IMR-90 (cell line): ENCODE measurements at regions not wholly inside any gene's neighbourhood (a gene's known extent, or its start where the extent isn't known, plus 50 kb on each side); places are given as distances from the start of the nearest gene placed in this dataset.

ENCODE experiments used
- ATAC-seq: fragments of 200-7000 bp; cut with Tn5 transposase; 2 replicates; pipeline ENCODE4 v1.9.1; 2020; ENCODE audit warnings: low read depth, mild to moderate bottlenecking, moderate library complexity
- BruUV-seq: library from RNA; stranded (reverse); fragments of 400-500 nt; replicated peaks from 2 replicates; lab custom pipeline; 2021; lab: Mats Ljungman, UMichigan
- CTCF ChIA-PET: fragments of 300-600 bp; formaldehyde crosslinking; extraction: SDS; loops from one replicate; lab custom pipeline; 2021; ENCODE audit warnings: antibody characterized with exemption; lab: Yijun Ruan, JAX
- POLR2A ChIA-PET: fragments of 300-600 bp; sonication (Branson Sonifier 250); formaldehyde crosslinking; loops from one replicate; lab custom pipeline; 2022; ENCODE audit warnings: antibody characterized with exemption; ENCODE audit not compliant: unreplicated experiment; lab: Charles Lee
- DNase-seq: peaks from one replicate; pipeline ENCODE4 v3.0.0; 2013
- H2AFZ ChIP-seq: replicated peaks from 2 replicates; pipeline ENCODE3; 2013; ENCODE audit warnings: low read length, mild to moderate bottlenecking; ENCODE audit not compliant: poor library complexity
- H2AK5ac ChIP-seq: 2 replicates; pipeline ENCODE4 v1.6.1; 2013; ENCODE audit warnings: low read depth, low read length, inconsistent platforms
- H2AK9ac ChIP-seq: replicated peaks from 2 replicates; pipeline ENCODE3; 2013; ENCODE audit warnings: mild to moderate bottlenecking, low read depth, low read length, moderate library complexity; ENCODE audit not compliant: poor library complexity
- H2BK120ac ChIP-seq: 2 replicates; pipeline ENCODE4 v1.6.1; 2013; ENCODE audit warnings: low read depth, low read length, inconsistent platforms
- H2BK15ac ChIP-seq: 3 replicates; pipeline ENCODE4 v1.6.1; 2013; ENCODE audit warnings: low read depth, low read length, inconsistent platforms
- H2BK20ac ChIP-seq: 2 replicates; pipeline ENCODE4 v1.6.1; 2013; ENCODE audit warnings: low read depth, mild to moderate bottlenecking, inconsistent platforms, low read length, moderate library complexity
- H2BK5ac ChIP-seq: 2 replicates; pipeline ENCODE4 v1.6.1; 2013; ENCODE audit warnings: mild to moderate bottlenecking, low read depth, low read length, inconsistent platforms; ENCODE audit not compliant: poor library complexity, severe bottlenecking
- H3K14ac ChIP-seq: replicated peaks from 2 replicates; pipeline ENCODE4 v1.6.1; 2013; ENCODE audit warnings: low read depth, low read length, inconsistent platforms
- H3K18ac ChIP-seq: 2 replicates; pipeline ENCODE4 v1.6.1; 2013; ENCODE audit warnings: low read depth, low read length, control low read depth
- H3K23ac ChIP-seq: 2 replicates; pipeline ENCODE4 v1.6.1; 2013; ENCODE audit warnings: low read depth, low read length, inconsistent platforms
- H3K27ac ChIP-seq: 2 replicates; pipeline ENCODE4 v1.5.1; 2013; ENCODE audit warnings: mild to moderate bottlenecking, control low read depth, low read length; ENCODE audit not compliant: insufficient read depth
- H3K27me3 ChIP-seq: 2 replicates; pipeline ENCODE4 v1.6.1; 2013; ENCODE audit warnings: low read length; ENCODE audit not compliant: control insufficient read depth, insufficient read depth
- H3K36me3 ChIP-seq: 2 replicates; pipeline ENCODE4 v1.6.1; 2013; ENCODE audit warnings: low read length, mixed read lengths; ENCODE audit not compliant: control insufficient read depth, insufficient read depth
- H3K4ac ChIP-seq: 2 replicates; pipeline ENCODE4 v1.6.1; 2013; ENCODE audit warnings: low read depth, low read length, inconsistent platforms
- H3K4me1 ChIP-seq: 2 replicates; pipeline ENCODE4 v1.6.1; 2013; ENCODE audit warnings: low read length, mixed read lengths; ENCODE audit not compliant: control insufficient read depth, insufficient read depth
- H3K4me2 ChIP-seq: 2 replicates; pipeline ENCODE4 v1.6.1; 2013; ENCODE audit warnings: low read depth, mild to moderate bottlenecking, control low read depth, low read length, moderate library complexity
- H3K4me3 ChIP-seq: 2 replicates; pipeline ENCODE4 v1.5.1; 2013; ENCODE audit warnings: low read depth, mild to moderate bottlenecking, control low read depth, low read length, moderate library complexity; ENCODE audit not compliant: insufficient read depth
- H3K56ac ChIP-seq: 2 replicates; pipeline ENCODE4 v1.6.1; 2013; ENCODE audit warnings: low read length, inconsistent platforms; ENCODE audit not compliant: insufficient read depth; ENCODE audit errors: extremely low read depth
- H3K79me1 ChIP-seq, 2 experiments: 2 replicates each; pipeline ENCODE4 v1.6.1; 2013; ENCODE audit warnings: low read length in 2 of 2, inconsistent platforms in 1 of 2, low read depth in 1 of 2
- H3K9ac ChIP-seq: 2 replicates; pipeline ENCODE4 v1.6.1; 2013; ENCODE audit warnings: low read depth, low read length, control low read depth
- H3K9me1 ChIP-seq: 2 replicates; pipeline ENCODE4 v1.6.1; 2013; ENCODE audit warnings: low read length, inconsistent platforms; ENCODE audit not compliant: insufficient read depth
- H3K9me3 ChIP-seq: 2 replicates; pipeline ENCODE4 v1.6.1; 2013; ENCODE audit warnings: low read length; ENCODE audit not compliant: control insufficient read depth, insufficient read depth
- H4K20me1 ChIP-seq: 2 replicates; pipeline ENCODE4 v1.6.1; 2013; ENCODE audit warnings: low read length, inconsistent platforms; ENCODE audit not compliant: insufficient read depth
- H4K5ac ChIP-seq: 2 replicates; pipeline ENCODE4 v1.6.1; 2013; ENCODE audit warnings: mild to moderate bottlenecking, low read depth, low read length, control low read depth
- H4K8ac ChIP-seq, 2 experiments: 2 replicates each; pipeline ENCODE4 v1.6.1; 2013; ENCODE audit warnings: low read depth in 2 of 2, low read length in 2 of 2, control low read depth in 1 of 2, inconsistent platforms in 1 of 2
- H4K91ac ChIP-seq: 2 replicates; pipeline ENCODE4 v1.6.1; 2013; ENCODE audit warnings: low read depth, low read length, inconsistent platforms; ENCODE audit not compliant: insufficient read depth
- BHLHE40 ChIP-seq: fragments of 150-350 bp; IDR thresholded peaks from 2 replicates; pipeline ENCODE4 v1.6.1; 2016; ENCODE audit warnings: mild to moderate bottlenecking, low read depth, low read length
- CEBPB ChIP-seq: IDR thresholded peaks from 2 replicates; pipeline ENCODE4 v1.6.1; 2012; ENCODE audit warnings: low read depth, low read length, improper control_type of control experiment
- CHD1 ChIP-seq: IDR thresholded peaks from 2 replicates; pipeline ENCODE4 v1.6.1; 2012; ENCODE audit warnings: low read depth, low read length, improper control_type of control experiment
- FOS ChIP-seq: fragments of 150-350 bp; IDR thresholded peaks from 2 replicates; pipeline ENCODE4 v1.6.1; 2016; ENCODE audit warnings: low read depth, low read length
- MAFK ChIP-seq: IDR thresholded peaks from 2 replicates; pipeline ENCODE4 v1.6.1; 2012; ENCODE audit warnings: low read depth, low read length, improper control_type of control experiment
- MAZ ChIP-seq: IDR thresholded peaks from 2 replicates; pipeline ENCODE4 v1.6.1; 2012; ENCODE audit warnings: low read depth, mild to moderate bottlenecking, low read length, improper control_type of control experiment, moderate library complexity, borderline replicate concordance
- MXI1 ChIP-seq: IDR thresholded peaks from 2 replicates; pipeline ENCODE4 v1.6.1; 2012; ENCODE audit warnings: low read depth, mild to moderate bottlenecking, low read length, moderate library complexity, borderline replicate concordance
- NFE2L2 ChIP-seq: fragments of 150-350 bp; IDR thresholded peaks from 2 replicates; pipeline ENCODE4 v1.6.1; 2016; ENCODE audit warnings: low read depth, mild to moderate bottlenecking, low read length
- POLR2A ChIP-seq: IDR thresholded peaks from 2 replicates; pipeline ENCODE4 v1.6.1; 2012; ENCODE audit warnings: mild to moderate bottlenecking, low read depth, low read length
- RAD21 ChIP-seq: IDR thresholded peaks from 2 replicates; pipeline ENCODE4 v1.6.1; 2012; ENCODE audit warnings: low read length, improper control_type of control experiment
- RCOR1 ChIP-seq: IDR thresholded peaks from 2 replicates; pipeline ENCODE4 v1.6.1; 2012; ENCODE audit warnings: mild to moderate bottlenecking, low read length, improper control_type of control experiment; ENCODE audit not compliant: insufficient replicate concordance
- RFX5 ChIP-seq: IDR thresholded peaks from 2 replicates; pipeline ENCODE4 v1.8.0; 2012; ENCODE audit warnings: low read depth, mild to moderate bottlenecking, low read length, moderate library complexity
- SMC3 ChIP-seq: fragments of 150-350 bp; IDR thresholded peaks from 2 replicates; pipeline ENCODE4 v1.6.1; 2016; ENCODE audit warnings: low read depth, mild to moderate bottlenecking, antibody characterized with exemption, low read length, moderate library complexity
- WGBS, 2 experiments: methylation state at CpG; one replicate each; pipeline versions ENCODE4 v1.1.5 to v1.1.7; 2013; ENCODE audit warnings: missing lambda C conversion rate in 2 of 2; ENCODE audit not compliant: insufficient read length in 1 of 2; ENCODE audit errors: extremely low coverage in 2 of 2; 5-methylcytosine and 5-hydroxymethylcytosine counted together
- dilution Hi-C: fragments of 300-500 bp; cut with HindIII; formaldehyde crosslinking; loops from one replicate; pipeline ENCODE4 v1.14.3; 2018; ENCODE audit warnings: low sequenced_read_pairs; ENCODE audit not compliant: unreplicated experiment
- in situ Hi-C: fragments of 300-500 bp; cut with MboI; formaldehyde crosslinking; loops from 3 replicates; pipeline ENCODE4 v1.14.3; 2019; ENCODE audit warnings: low sequenced_read_pairs, inconsistent platforms, mixed read lengths
- intact Hi-C: fragments of 100-400 bp; cut with micrococcal nuclease; formaldehyde crosslinking; loops from 2 replicates; pipeline ENCODE4 v1.10.0; 2022
- TF ChIP-seq, protein P1 (sequence below): fragments of 150-350 bp; IDR thresholded peaks from 2 replicates; pipeline ENCODE4 v1.6.1; 2016; ENCODE audit warnings: low read depth, mild to moderate bottlenecking, low read length, moderate library complexity, borderline replicate concordance
- TF ChIP-seq, protein P2 (sequence below): fragments of 150-350 bp; IDR thresholded peaks from 2 replicates; pipeline ENCODE4 v1.6.1; 2017; ENCODE audit warnings: mild to moderate bottlenecking, antibody characterized with exemption, low read length, low read depth
- TF ChIP-seq, protein P3 (sequence below): conservative IDR thresholded peaks from 2 replicates; pipeline ENCODE4 v1.5.1; 2012; ENCODE audit warnings: mild to moderate bottlenecking, low read depth, low read length, improper control_type of control experiment

DNA sequence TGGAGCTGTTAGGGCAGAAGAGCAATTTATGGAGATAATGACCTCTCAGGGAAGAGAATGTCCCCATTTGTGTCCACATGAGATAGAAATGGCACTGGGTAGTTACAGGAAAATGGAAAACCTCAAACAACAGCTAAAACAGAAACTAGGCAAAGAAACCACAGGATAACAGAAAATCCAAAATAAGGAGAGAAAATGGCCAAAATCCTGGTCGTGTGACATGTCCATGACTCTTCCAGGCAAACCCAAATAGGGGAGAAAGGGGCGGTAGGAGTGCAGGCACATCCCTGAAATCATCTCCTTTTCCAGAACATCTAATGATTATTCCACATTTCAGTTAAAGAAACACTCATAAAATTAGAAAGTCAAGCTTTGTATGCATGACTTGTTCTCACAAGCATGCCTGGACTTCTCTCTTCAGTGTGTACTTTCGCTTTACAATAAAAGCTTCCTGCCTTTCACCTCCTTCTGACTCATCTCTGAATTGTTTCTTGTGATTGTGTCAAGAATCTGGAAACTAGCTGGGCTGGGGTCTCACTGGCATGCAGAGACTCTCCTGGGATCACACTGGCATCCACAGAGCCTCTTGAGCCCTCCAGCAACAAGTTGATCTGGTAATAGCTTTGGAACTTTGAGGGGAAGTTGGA, 171.4 kb upstream of the ZP4 start:
- Histone ChIP-seq H3K23ac (no peak overlapping the region), H3K4me3 (no peak overlapping the region), H3K56ac (no peak overlapping the region), H3K4me1 (peaks cover 5% of the 10 kb centered on the region; the same call in 1 of the 2 replicates), H3K14ac (no peak overlapping the region), H3K18ac (peak overlapping the region; percentile 88), H2AK5ac (no peak overlapping the region), H2AFZ (no peak overlapping the region), H2BK15ac (no peak overlapping the region), H3K9ac (no peak overlapping the region; the same call in 1 of the 2 replicates), H3K4me2 (0 out of 2 replicates have a peak overlapping the region, but pooled peaks have one; percentile 36), H3K4ac (0 out of 2 replicates have a peak overlapping the region, but pooled peaks have one; percentile 24), H3K79me1 (no peaks in the 10 kb centered on the region), H4K8ac (peak overlapping the region; percentile 57 to 86), H3K27me3 (no peaks in the 10 kb centered on the region), H4K91ac (peak overlapping the region; percentile 65), H2BK5ac (peak overlapping the region; percentile 72), H2BK120ac (peak overlapping the region; percentile 67), H2BK20ac (peak overlapping the region; percentile 54; the same call in 1 of the 2 replicates), H3K9me1 (no peaks in the 10 kb centered on the region), H3K9me3 (peaks cover 6% of the 10 kb centered on the region; the same call in 1 of the 2 replicates), H3K36me3 (no peaks in the 10 kb centered on the region), H3K27ac (peak overlapping the region; percentile 55; the same call in 1 of the 2 replicates), H4K5ac (peak overlapping the region; percentile 75; the same call in 1 of the 2 replicates), H4K20me1 (no peaks in the 10 kb centered on the region), H2AK9ac (no peak overlapping the region)
- ATAC-seq (peak; percentile 65), DNase-seq (peak; percentile 29)
- no CpG with 5 or more reads among the region's 3 CpGs for WGBS, 2 experiments
- intact Hi-C loops = no loop called here
- no TSS peak for BruUV-seq
- TF ChIP-seq, protein P1, sequence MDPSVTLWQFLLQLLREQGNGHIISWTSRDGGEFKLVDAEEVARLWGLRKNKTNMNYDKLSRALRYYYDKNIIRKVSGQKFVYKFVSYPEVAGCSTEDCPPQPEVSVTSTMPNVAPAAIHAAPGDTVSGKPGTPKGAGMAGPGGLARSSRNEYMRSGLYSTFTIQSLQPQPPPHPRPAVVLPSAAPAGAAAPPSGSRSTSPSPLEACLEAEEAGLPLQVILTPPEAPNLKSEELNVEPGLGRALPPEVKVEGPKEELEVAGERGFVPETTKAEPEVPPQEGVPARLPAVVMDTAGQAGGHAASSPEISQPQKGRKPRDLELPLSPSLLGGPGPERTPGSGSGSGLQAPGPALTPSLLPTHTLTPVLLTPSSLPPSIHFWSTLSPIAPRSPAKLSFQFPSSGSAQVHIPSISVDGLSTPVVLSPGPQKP = no peak
- no peak for TF ChIP-seq CHD1
- TF ChIP-seq RFX5 = no peak
- TF ChIP-seq, protein P2, sequence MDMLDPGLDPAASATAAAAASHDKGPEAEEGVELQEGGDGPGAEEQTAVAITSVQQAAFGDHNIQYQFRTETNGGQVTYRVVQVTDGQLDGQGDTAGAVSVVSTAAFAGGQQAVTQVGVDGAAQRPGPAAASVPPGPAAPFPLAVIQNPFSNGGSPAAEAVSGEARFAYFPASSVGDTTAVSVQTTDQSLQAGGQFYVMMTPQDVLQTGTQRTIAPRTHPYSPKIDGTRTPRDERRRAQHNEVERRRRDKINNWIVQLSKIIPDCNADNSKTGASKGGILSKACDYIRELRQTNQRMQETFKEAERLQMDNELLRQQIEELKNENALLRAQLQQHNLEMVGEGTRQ = no peak
- no peak for TF ChIP-seq FOS
- TF ChIP-seq CEBPB = no peak
- TF ChIP-seq MAFK = no peak
- TF ChIP-seq MAZ = no peak
- no peak for TF ChIP-seq MXI1
- no peak for TF ChIP-seq RAD21
- TF ChIP-seq SMC3 = no peak
- no peak for TF ChIP-seq POLR2A
- TF ChIP-seq NFE2L2 = no peak
- TF ChIP-seq RCOR1 = no peak
- TF ChIP-seq BHLHE40 = no peak
- TF ChIP-seq, protein P3, sequence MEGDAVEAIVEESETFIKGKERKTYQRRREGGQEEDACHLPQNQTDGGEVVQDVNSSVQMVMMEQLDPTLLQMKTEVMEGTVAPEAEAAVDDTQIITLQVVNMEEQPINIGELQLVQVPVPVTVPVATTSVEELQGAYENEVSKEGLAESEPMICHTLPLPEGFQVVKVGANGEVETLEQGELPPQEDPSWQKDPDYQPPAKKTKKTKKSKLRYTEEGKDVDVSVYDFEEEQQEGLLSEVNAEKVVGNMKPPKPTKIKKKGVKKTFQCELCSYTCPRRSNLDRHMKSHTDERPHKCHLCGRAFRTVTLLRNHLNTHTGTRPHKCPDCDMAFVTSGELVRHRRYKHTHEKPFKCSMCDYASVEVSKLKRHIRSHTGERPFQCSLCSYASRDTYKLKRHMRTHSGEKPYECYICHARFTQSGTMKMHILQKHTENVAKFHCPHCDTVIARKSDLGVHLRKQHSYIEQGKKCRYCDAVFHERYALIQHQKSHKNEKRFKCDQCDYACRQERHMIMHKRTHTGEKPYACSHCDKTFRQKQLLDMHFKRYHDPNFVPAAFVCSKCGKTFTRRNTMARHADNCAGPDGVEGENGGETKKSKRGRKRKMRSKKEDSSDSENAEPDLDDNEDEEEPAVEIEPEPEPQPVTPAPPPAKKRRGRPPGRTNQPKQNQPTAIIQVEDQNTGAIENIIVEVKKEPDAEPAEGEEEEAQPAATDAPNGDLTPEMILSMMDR = no peak
- in situ Hi-C loops = no loop called here
- POLR2A ChIA-PET = no interaction called here
- CTCF ChIA-PET = no interaction called here
- dilution Hi-C loops = no loop called here
